ENCODE measurements at regions not wholly inside any gene's neighbourhood (a gene's known extent, or its start where the extent isn't known, plus 50 kb on each side); places are given as distances from the start of the nearest gene placed in this dataset.

DNA sequence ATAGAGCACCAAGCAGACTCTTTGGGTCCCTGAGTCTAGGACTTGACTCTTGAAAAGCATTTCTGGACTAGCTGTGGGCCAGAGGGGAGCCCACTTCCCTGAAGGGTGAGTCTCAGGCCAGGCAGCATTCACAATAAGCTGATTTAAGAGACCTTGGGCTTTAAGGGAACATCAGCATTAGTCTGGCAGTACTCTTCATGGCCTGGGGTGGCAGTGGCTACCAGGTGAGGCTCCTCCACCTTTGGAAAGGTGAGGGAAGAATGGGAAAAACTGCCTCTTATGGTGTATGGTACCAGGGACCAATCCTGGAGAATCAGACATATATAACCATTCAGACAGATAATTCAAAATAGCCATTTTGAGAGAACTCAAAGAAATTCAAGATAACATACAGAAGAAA lies 599.9 kb upstream of the POU3F3 start:
- TF ChIP-seq EZH2 (IDR thresholded peaks at IDR 0.05) (no peak), FOXP2 (optimal IDR thresholded peaks at IDR 0.05; ENCODE audit: control extremely low read depth, extremely low read length, insufficient read depth) (no peak)

Data from SK-N-MC (cell line).